OCI-LY7 (cell line): ENCODE measurements at regions not wholly inside any gene's neighbourhood (a gene's known extent, or its start where the extent isn't known, plus 50 kb on each side); places are given as distances from the start of the nearest gene placed in this dataset.

Experiments used
- CTCF ChIP-seq: fragments of 200-600 bp; sonication (generic); conservative IDR thresholded peaks from 2 replicates; pipeline ENCODE4 v1.5.1; 2014; ENCODE audit warnings: mild to moderate bottlenecking, antibody characterized with exemption, low read length, moderate library complexity, mixed read lengths
- EZH2phosphoT487 ChIP-seq: fragments of 200-600 bp; sonication (generic); IDR thresholded peaks from 2 replicates; pipeline ENCODE4 v1.6.1; 2018; ENCODE audit warnings: low read depth, borderline replicate concordance, mild to moderate bottlenecking, mixed run types, antibody characterized with exemption, low read length, moderate library complexity, mixed read lengths

- TF ChIP-seq EZH2phosphoT487 (no peak), CTCF (no peak)
Measured at GRCh38 chr2:8615252-8615575, 66.6 kb upstream of the ID2 start.
